HepG2 (cell line): ENCODE measurements at regions not wholly inside any gene's neighbourhood (a gene's known extent, or its start where the extent isn't known, plus 50 kb on each side); places are given as distances from the start of the nearest gene placed in this dataset.

ENCODE experiments used
- ATAC-seq: fragments of 200-7000 bp; cut with Tn5 transposase; 3 replicates; pipeline ENCODE4 v1.9.1; 2020; ENCODE audit warnings: mild to moderate bottlenecking, moderate library complexity
- BruUV-seq: library from RNA; stranded (reverse); fragments of 400-500 nt; replicated peaks from 2 replicates; lab custom pipeline; 2021; lab: Mats Ljungman, UMichigan
- CTCF ChIA-PET: fragments of 300-600 bp; formaldehyde crosslinking; extraction: SDS; loops from one replicate; lab custom pipeline; 2021; ENCODE audit warnings: low total read pairs, inconsistent platforms, low intra/inter-chr PET ratio; lab: Yijun Ruan, JAX
- POLR2A ChIA-PET: fragments of 350-600 bp; sonication (Branson Sonifier 250); formaldehyde crosslinking; loops from one replicate; lab custom pipeline; 2020; ENCODE audit warnings: antibody characterized with exemption, inconsistent platforms; lab: Yijun Ruan, JAX
- DNase-seq: peaks from one replicate; pipeline ENCODE4 v3.0.0-alpha.2; 2015; ENCODE audit warnings: low spot score
- FAIRE-seq: peaks from 3 replicates; lab custom pipeline; 2011; peaks lifted over from hg19 to GRCh38; lab: Jason Lieb, UNC
- H2AFZ ChIP-seq: one replicate; pipeline ENCODE4 v1.6.1; 2011; ENCODE audit warnings: low read length, inconsistent platforms
- H3K27ac ChIP-seq: fragments of 300-600 bp; 3 replicates; pipeline ENCODE4 v1.8.0; 2011; ENCODE audit warnings: mixed run types, mild to moderate bottlenecking, mixed read lengths, low read length, inconsistent platforms; ENCODE audit not compliant: insufficient read depth; ENCODE audit errors: extremely low read length
- H3K27me3 ChIP-seq, 2 experiments: fragments of 200-600 bp in 1 of 2; 2 replicates in 1 of 2; 3 replicates in 1 of 2; pipeline versions ENCODE4 v1.6.0 to v1.8.0; 2011; ENCODE audit warnings: low read length in 2 of 2, mild to moderate bottlenecking in 2 of 2, moderate library complexity in 2 of 2, inconsistent platforms in 1 of 2; ENCODE audit not compliant: insufficient read depth in 2 of 2, control insufficient read depth in 1 of 2
- H3K36me3 ChIP-seq, 2 experiments: fragments of 200-600 bp in 1 of 2; replicated peaks in 1 of 2; 2 replicates in 1 of 2; 3 replicates in 1 of 2; pipeline versions ENCODE4 v1.5.1 to v1.8.0; 2011; ENCODE audit warnings: low read length in 2 of 2, inconsistent platforms in 1 of 2; ENCODE audit not compliant: insufficient read depth in 2 of 2, control insufficient read depth in 1 of 2
- H3K4me1 ChIP-seq: 2 replicates; pipeline ENCODE4 v1.5.1; 2012; ENCODE audit warnings: low read length, inconsistent platforms; ENCODE audit not compliant: insufficient read depth
- H3K4me2 ChIP-seq: 2 replicates; pipeline ENCODE4 v1.6.0; 2011; ENCODE audit warnings: low read depth, low read length, inconsistent platforms
- H3K4me3 ChIP-seq, 3 experiments: fragments of 200-600 bp in 1 of 3; sonication (generic), shearing (Covaris generic) in 1 of 3; replicated peaks in 1 of 3; 2 replicates each; pipeline ENCODE4 v1.5.1; 2011 to 2016; ENCODE audit warnings: low read length in 3 of 3, inconsistent platforms in 2 of 3, low read depth in 2 of 3, mild to moderate bottlenecking in 2 of 3, control low read depth in 1 of 3, mixed read lengths in 1 of 3; ENCODE audit not compliant: insufficient read depth in 1 of 3
- H3K79me2 ChIP-seq: one replicate; pipeline ENCODE4 v1.6.1; 2011; ENCODE audit warnings: low read length, inconsistent platforms; ENCODE audit not compliant: insufficient read depth
- H3K9ac ChIP-seq: 2 replicates; pipeline ENCODE4 v1.6.0; 2011; ENCODE audit warnings: mild to moderate bottlenecking, low read depth, low read length, inconsistent platforms; ENCODE audit not compliant: insufficient read depth
- H3K9me3 ChIP-seq: 2 replicates; pipeline ENCODE4 v1.5.1; 2012; ENCODE audit warnings: mild to moderate bottlenecking, low read length
- H4K20me1 ChIP-seq: 2 replicates; pipeline ENCODE4 v1.6.0; 2011; ENCODE audit warnings: inconsistent platforms, mild to moderate bottlenecking, low read length, moderate library complexity; ENCODE audit not compliant: insufficient read depth
- CHD4 ChIP-seq: fragments of 200-600 bp; sonication (generic); IDR thresholded peaks from 2 replicates; pipeline ENCODE4 v1.7.0; 2017; ENCODE audit warnings: mild to moderate bottlenecking, low read length, borderline replicate concordance
- HNRNPH1 ChIP-seq: fragments of 200-400 bp; formaldehyde crosslinking; optimal IDR thresholded peaks from 2 replicates; pipeline ENCODE3; 2017; ENCODE audit warnings: mild to moderate bottlenecking, low read depth, low read length
- KMT2B ChIP-seq: IDR thresholded peaks from 2 replicates; pipeline ENCODE4 v1.6.1; 2016; ENCODE audit warnings: missing genetic modification reagents, missing compliant biosample characterization
- RAD21 ChIP-seq: fragments of 450-650 bp; formaldehyde crosslinking; IDR thresholded peaks from 2 replicates; pipeline ENCODE4 v1.5.0; 2020; ENCODE audit warnings: mild to moderate bottlenecking
- SNRNP70 ChIP-seq: fragments of 200-400 bp; formaldehyde crosslinking; IDR thresholded peaks from 2 replicates; pipeline ENCODE4 v1.6.1; 2017; ENCODE audit warnings: mild to moderate bottlenecking, low read depth, low read length, moderate library complexity
- TP53 ChIP-seq: sonication (generic); formaldehyde crosslinking; conservative IDR thresholded peaks from 2 replicates; pipeline ENCODE4 v1.4.0; 2020; ENCODE audit warnings: missing genetic modification reagents
- USF2 ChIP-seq, 2 experiments: sonication (generic) in 1 of 2; formaldehyde crosslinking in 1 of 2; IDR thresholded peaks; 2 replicates each; pipeline versions ENCODE4 v1.5.1 to v1.6.1; 2011 to 2020; ENCODE audit warnings: borderline replicate concordance in 1 of 2, low read depth in 1 of 2, low read length in 1 of 2, mild to moderate bottlenecking in 1 of 2, missing genetic modification reagents in 1 of 2, moderate library complexity in 1 of 2
- ZNF138 ChIP-seq: sonication (generic); formaldehyde crosslinking; IDR thresholded peaks from 2 replicates; pipeline ENCODE4 v1.5.0; 2020; ENCODE audit warnings: mild to moderate bottlenecking, low read depth, missing genetic modification reagents
- ZNF17 ChIP-seq: sonication (generic); formaldehyde crosslinking; IDR thresholded peaks from 2 replicates; pipeline ENCODE4 v1.5.0; 2020; ENCODE audit warnings: mild to moderate bottlenecking, missing genetic modification reagents
- ZNF225 ChIP-seq: sonication (generic); formaldehyde crosslinking; IDR thresholded peaks from 2 replicates; pipeline ENCODE4 v1.4.0; 2020; ENCODE audit warnings: mild to moderate bottlenecking, missing genetic modification reagents
- ZNF274 ChIP-seq: sonication (generic); formaldehyde crosslinking; IDR thresholded peaks from 2 replicates; pipeline ENCODE4 v1.5.1; 2020; ENCODE audit warnings: mild to moderate bottlenecking, missing genetic modification reagents
- ZNF607 ChIP-seq: sonication (generic); formaldehyde crosslinking; IDR thresholded peaks from 2 replicates; pipeline ENCODE4 v1.5.1; 2020; ENCODE audit warnings: missing genetic modification reagents, mild to moderate bottlenecking, borderline replicate concordance
- in situ Hi-C: cut with HindIII; loops from 2 replicates; pipeline ENCODE4 v1.10.0; 2017; ENCODE audit warnings: low pct_unique_long_range_greater_than_20kb; ENCODE audit not compliant: extremely low pct_ligation_motif_present
- intact Hi-C: fragments of 100-400 bp; cut with micrococcal nuclease; formaldehyde crosslinking; loops from one replicate; pipeline ENCODE4 v1.10.0; 2022; ENCODE audit not compliant: unreplicated experiment
- TF ChIP-seq, protein P1 (sequence below): sonication (generic); formaldehyde crosslinking; IDR thresholded peaks from 2 replicates; pipeline ENCODE4 v1.5.0; 2020; ENCODE audit warnings: mild to moderate bottlenecking, missing genetic modification reagents, moderate library complexity

- TF ChIP-seq, protein P1, sequence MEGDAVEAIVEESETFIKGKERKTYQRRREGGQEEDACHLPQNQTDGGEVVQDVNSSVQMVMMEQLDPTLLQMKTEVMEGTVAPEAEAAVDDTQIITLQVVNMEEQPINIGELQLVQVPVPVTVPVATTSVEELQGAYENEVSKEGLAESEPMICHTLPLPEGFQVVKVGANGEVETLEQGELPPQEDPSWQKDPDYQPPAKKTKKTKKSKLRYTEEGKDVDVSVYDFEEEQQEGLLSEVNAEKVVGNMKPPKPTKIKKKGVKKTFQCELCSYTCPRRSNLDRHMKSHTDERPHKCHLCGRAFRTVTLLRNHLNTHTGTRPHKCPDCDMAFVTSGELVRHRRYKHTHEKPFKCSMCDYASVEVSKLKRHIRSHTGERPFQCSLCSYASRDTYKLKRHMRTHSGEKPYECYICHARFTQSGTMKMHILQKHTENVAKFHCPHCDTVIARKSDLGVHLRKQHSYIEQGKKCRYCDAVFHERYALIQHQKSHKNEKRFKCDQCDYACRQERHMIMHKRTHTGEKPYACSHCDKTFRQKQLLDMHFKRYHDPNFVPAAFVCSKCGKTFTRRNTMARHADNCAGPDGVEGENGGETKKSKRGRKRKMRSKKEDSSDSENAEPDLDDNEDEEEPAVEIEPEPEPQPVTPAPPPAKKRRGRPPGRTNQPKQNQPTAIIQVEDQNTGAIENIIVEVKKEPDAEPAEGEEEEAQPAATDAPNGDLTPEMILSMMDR (CRISPR knock-in tag): peak; percentile 82
- TF ChIP-seq ZNF17 (CRISPR knock-in tag): no peak
- peak; percentile 84 for TF ChIP-seq RAD21 (CRISPR knock-in tag)
- TF ChIP-seq, all 625 proteins: peak for 4
Measured at GRCh38 chr4:138870737-138871554, 144.6 kb upstream of the NOCT start (continued).

- H3K79me2 ChIP-seq: no peaks in the 10 kb centered on the region
- peaks cover 0 to 12% of the 10 kb centered on the region in 2 experiments; a peak in 3 of 5 replicates for H3K27me3 ChIP-seq
- no peaks in the 10 kb centered on the region for H3K36me3 ChIP-seq
- POLR2A ChIA-PET: no interaction called here
- H3K9ac ChIP-seq: no peak overlapping the region
- no peak for ATAC-seq
- no TSS peak for BruUV-seq
- H3K9me3 ChIP-seq: no peaks in the 10 kb centered on the region
- no peaks in the 10 kb centered on the region for H4K20me1 ChIP-seq
- no peaks in the 10 kb centered on the region for H3K4me1 ChIP-seq
- intact Hi-C loops (loop anchor here (2.0 kb wide), 3 partner anchors 49 to 1049 kb away; no protein-coding TSS in a partner anchor), in situ Hi-C loops (loop anchor here (10.0 kb wide), 1 partner anchor 295 kb away; no protein-coding TSS in a partner anchor)
- no peak overlapping the region for H3K27ac ChIP-seq
- no peak overlapping the region for H3K4me2 ChIP-seq
- CTCF ChIA-PET: no interaction called here
- no peak for DNase-seq
- no peak overlapping the region for H2AFZ ChIP-seq
- no peak for FAIRE-seq
- TF ChIP-seq ZNF225 (CRISPR knock-in tag): no peak
- TF ChIP-seq ZNF138 (CRISPR knock-in tag): no peak
- no peak for TF ChIP-seq SNRNP70
- no peak for TF ChIP-seq ZNF274 (CRISPR knock-in tag)
- no peak for TF ChIP-seq CHD4
- no peak for TF ChIP-seq HNRNPH1
- TF ChIP-seq ZNF607 (CRISPR knock-in tag): no peak
- TF ChIP-seq TP53 (CRISPR knock-in tag): no peak
- no peak for TF ChIP-seq KMT2B
- no peak for TF ChIP-seq USF2 (IDR thresholded peaks at IDR 0.05; ENCODE audit: low read depth, low read length)
- TF ChIP-seq USF2 (CRISPR knock-in tag; IDR thresholded peaks at IDR 0.05; ENCODE audit: borderline replicate concordance): no peak
- H3K4me3 ChIP-seq: no peak overlapping the region
Measured at GRCh38 chr4:138869631-138870030, 145.9 kb upstream of the NOCT start.
